ENCODE measurements at regions not wholly inside any gene's neighbourhood (a gene's known extent, or its start where the extent isn't known, plus 50 kb on each side); places are given as distances from the start of the nearest gene placed in this dataset.

DNA sequence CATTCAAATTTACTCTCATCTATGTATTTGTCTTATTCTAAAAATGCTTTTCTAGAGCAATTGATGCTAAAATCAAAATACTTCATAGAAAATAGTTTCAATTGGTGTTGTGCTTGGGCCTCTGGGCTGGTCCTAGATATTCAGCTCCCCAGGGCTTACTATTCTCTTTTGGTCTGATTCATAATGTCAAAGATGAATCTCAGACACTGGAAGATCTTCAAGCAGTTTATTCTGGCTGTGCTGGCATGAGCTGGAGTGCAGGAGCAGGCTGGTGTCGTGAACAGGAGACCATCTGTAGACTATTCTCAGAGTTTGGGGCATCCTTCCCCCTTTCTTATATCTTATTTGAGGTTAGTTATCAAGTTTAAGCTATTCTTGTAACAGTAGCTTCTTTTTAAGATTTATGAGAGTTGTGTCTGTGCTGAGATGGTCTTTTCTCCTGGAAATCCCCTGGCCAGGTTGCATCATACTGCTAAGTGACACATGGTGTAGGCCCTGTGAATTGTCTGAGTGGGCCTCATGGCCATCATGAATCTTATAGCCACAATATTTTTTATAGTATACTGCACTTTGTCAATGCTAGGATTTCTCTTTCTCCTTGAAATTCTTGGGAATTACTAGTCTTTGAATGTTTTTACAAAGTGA, 1624.0 kb upstream of the IGFBP7 start:
- TF ChIP-seq CTCF (IDR thresholded peaks at IDR 0.05) (no peak), POLR2A (IDR thresholded peaks at IDR 0.05) (no peak)
